CD14-positive monocyte (primary cell): ENCODE measurements at regions not wholly inside any gene's neighbourhood (a gene's known extent, or its start where the extent isn't known, plus 50 kb on each side); places are given as distances from the start of the nearest gene placed in this dataset.

Experiments used
- DNase-seq, 3 donors: peaks; one replicate each; pipeline ENCODE4 v3.0.0-alpha.2; 2011 to 2022
- H2AFZ ChIP-seq: 2 replicates; pipeline ENCODE4 v1.6.0; 2012; ENCODE audit warnings: mild to moderate bottlenecking, low read depth, low read length, inconsistent platforms; ENCODE audit not compliant: insufficient read depth, poor library complexity, severe bottlenecking
- H3K27ac ChIP-seq, 2 donors: 1 replicate in 1 of 2; 2 replicates in 1 of 2; pipeline ENCODE4 v1.5.1; 2012 to 2013; ENCODE audit warnings: low read length in 2 of 2, control low read depth in 1 of 2, inconsistent platforms in 1 of 2, low read depth in 1 of 2, mild to moderate bottlenecking in 1 of 2
- H3K27me3 ChIP-seq, 2 donors: one replicate each; pipeline versions ENCODE4 v1.6.0 to v1.6.1; 2011 to 2013; ENCODE audit warnings: low read length in 2 of 2; ENCODE audit not compliant: control insufficient read depth in 2 of 2, insufficient read depth in 2 of 2
- H3K36me3 ChIP-seq, 2 donors: replicated peaks in 1 of 2; 1 replicate in 1 of 2; 2 replicates in 1 of 2; pipeline versions ENCODE4 v1.5.1 to v1.6.1; 2012 to 2013; ENCODE audit warnings: low read length in 2 of 2, control low read depth in 1 of 2, inconsistent platforms in 1 of 2, mild to moderate bottlenecking in 1 of 2; ENCODE audit not compliant: insufficient read depth in 2 of 2, control insufficient read depth in 1 of 2
- H3K4me1 ChIP-seq, 2 donors: 1 replicate in 1 of 2; 2 replicates in 1 of 2; pipeline versions ENCODE4 v1.5.1 to v1.6.1; 2012 to 2013; ENCODE audit warnings: low read length in 2 of 2, control low read depth in 1 of 2, inconsistent platforms in 1 of 2, mild to moderate bottlenecking in 1 of 2, moderate library complexity in 1 of 2; ENCODE audit not compliant: insufficient read depth in 2 of 2, control insufficient read depth in 1 of 2
- H3K4me2 ChIP-seq: replicated peaks from 2 replicates; pipeline ENCODE3; 2012; ENCODE audit warnings: low read length, moderate library complexity, mild to moderate bottlenecking; ENCODE audit not compliant: poor library complexity, severe bottlenecking; ENCODE audit errors: extremely low read depth
- H3K4me3 ChIP-seq, 3 experiments: fragments of 200-600 bp in 1 of 3; sonication (generic) in 1 of 3; replicated peaks in 1 of 3; 1 replicate in 2 of 3; 2 replicates in 1 of 3; pipeline ENCODE4 v1.5.1; 2011 to 2013; ENCODE audit warnings: low read length in 3 of 3, mild to moderate bottlenecking in 3 of 3, control low read depth in 2 of 3, low read depth in 2 of 3, inconsistent platforms in 1 of 3, moderate library complexity in 1 of 3
- H3K79me2 ChIP-seq: 2 replicates; pipeline ENCODE4 v1.6.0; 2012; ENCODE audit warnings: mild to moderate bottlenecking, control low read depth, inconsistent platforms, low read length, moderate library complexity; ENCODE audit not compliant: insufficient read depth
- H3K9ac ChIP-seq: 2 replicates; pipeline ENCODE4 v1.6.0; 2017; ENCODE audit warnings: low read length, mild to moderate bottlenecking; ENCODE audit not compliant: insufficient read depth, poor library complexity, severe bottlenecking
- H3K9me3 ChIP-seq, 2 donors: replicated peaks in 1 of 2; 1 replicate in 1 of 2; 2 replicates in 1 of 2; pipeline versions ENCODE4 v1.5.1 to v1.6.1; 2012 to 2013; ENCODE audit warnings: low read length in 2 of 2, control low read depth in 1 of 2; ENCODE audit not compliant: control insufficient read depth in 1 of 2, insufficient read depth in 1 of 2
- H4K20me1 ChIP-seq: 2 replicates; pipeline ENCODE4 v1.6.0; 2012; ENCODE audit warnings: mild to moderate bottlenecking, low read length, control low read depth, moderate library complexity; ENCODE audit not compliant: insufficient read depth
- H3K27ac Mint-ChIP-seq, 7 donors: one replicate each; pipeline ENCODE4 v1.8.0; 2020; ENCODE audit warnings: mild to moderate bottlenecking in 7 of 7, mixed read lengths in 7 of 7, moderate library complexity in 6 of 7, inconsistent platforms in 2 of 7
- H3K27me3 Mint-ChIP-seq, 3 donors: one replicate each; pipeline ENCODE4 v1.8.0; 2021 to 2022; ENCODE audit warnings: low read depth in 3 of 3, mild to moderate bottlenecking in 3 of 3, mixed read lengths in 3 of 3, moderate library complexity in 3 of 3, inconsistent platforms in 1 of 3
- H3K36me3 Mint-ChIP-seq, 2 donors: one replicate each; pipeline ENCODE4 v1.8.0; 2020; ENCODE audit warnings: mixed read lengths in 2 of 2, inconsistent platforms in 1 of 2, mild to moderate bottlenecking in 1 of 2
- H3K4me1 Mint-ChIP-seq: one replicate; pipeline ENCODE4 v1.8.0; 2020; ENCODE audit warnings: mild to moderate bottlenecking, mixed read lengths
- H3K4me3 Mint-ChIP-seq, 2 donors: one replicate each; pipeline ENCODE4 v1.8.0; 2020; ENCODE audit warnings: mild to moderate bottlenecking in 2 of 2, mixed read lengths in 2 of 2, moderate library complexity in 1 of 2
- H3K9me3 Mint-ChIP-seq, 7 donors: one replicate each; pipeline ENCODE4 v1.8.0; 2020 to 2022; ENCODE audit warnings: mixed read lengths in 7 of 7, mild to moderate bottlenecking in 6 of 7, moderate library complexity in 6 of 7, inconsistent platforms in 2 of 7
- WGBS: methylation state at CpG from one replicate; pipeline ENCODE4 v1.1.5; 2013; ENCODE audit warnings: missing lambda C conversion rate; ENCODE audit not compliant: insufficient coverage; 5-methylcytosine and 5-hydroxymethylcytosine counted together
- intact Hi-C, 2 donors: fragments of 100-400 bp; cut with micrococcal nuclease; formaldehyde crosslinking; loops; one replicate each; pipeline versions ENCODE4 v1.15.0 to v1.15.1; 2023
- TF ChIP-seq, protein P1 (sequence below): fragments of 200-600 bp; IDR thresholded peaks from one replicate; pipeline ENCODE4 v1.8.0; 2022; ENCODE audit warnings: antibody characterized with exemption, mild to moderate bottlenecking

DNA sequence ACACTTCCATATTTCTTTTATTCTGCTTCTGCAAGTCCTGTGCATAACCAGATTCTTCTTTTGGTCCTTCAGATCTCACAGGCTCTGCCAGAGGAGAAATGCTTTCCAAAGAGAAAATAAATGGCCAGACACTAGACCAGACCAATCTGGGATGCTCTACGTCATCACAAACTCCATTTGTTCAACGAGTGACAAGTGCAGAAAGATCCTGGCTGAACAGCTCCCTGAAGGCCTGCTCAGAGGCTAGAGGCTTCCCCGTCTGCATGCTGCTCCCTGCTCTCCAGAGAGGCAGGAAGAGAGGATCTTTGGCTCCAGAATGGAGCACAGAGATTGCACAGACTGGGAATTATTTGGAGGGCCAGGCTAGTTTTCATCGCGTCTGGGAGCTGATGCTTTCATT is 232.7 kb downstream of the MAF start:
- H3K27ac Mint-ChIP-seq, result no peak overlapping the region
- peaks cover 4 to 5% of the 10 kb centered on the region in 2 donors for H3K4me1 ChIP-seq
- WGBS, result 97% methylated on average over 3 of the region's 5 CpGs

DNA sequence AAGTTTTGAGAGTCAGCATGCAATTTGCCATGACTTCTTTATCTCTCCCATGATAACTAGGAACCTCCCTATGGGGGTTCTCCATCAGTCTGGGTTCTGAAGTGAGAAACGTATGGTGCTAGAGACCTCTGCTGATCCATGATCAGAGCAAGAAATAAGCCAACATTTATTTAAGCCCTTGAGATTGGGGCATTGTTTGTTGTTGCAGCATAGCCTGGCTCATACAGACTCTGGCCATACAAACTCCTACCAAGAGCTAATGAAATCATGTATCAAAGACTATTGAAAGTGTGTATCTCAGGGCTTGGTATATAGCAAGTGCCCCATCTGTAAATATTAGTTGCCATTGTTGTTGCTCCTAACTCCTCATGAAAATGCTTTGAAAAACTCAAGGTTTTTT is 233.9 kb downstream of the MAF start:
- TF ChIP-seq, protein P1, sequence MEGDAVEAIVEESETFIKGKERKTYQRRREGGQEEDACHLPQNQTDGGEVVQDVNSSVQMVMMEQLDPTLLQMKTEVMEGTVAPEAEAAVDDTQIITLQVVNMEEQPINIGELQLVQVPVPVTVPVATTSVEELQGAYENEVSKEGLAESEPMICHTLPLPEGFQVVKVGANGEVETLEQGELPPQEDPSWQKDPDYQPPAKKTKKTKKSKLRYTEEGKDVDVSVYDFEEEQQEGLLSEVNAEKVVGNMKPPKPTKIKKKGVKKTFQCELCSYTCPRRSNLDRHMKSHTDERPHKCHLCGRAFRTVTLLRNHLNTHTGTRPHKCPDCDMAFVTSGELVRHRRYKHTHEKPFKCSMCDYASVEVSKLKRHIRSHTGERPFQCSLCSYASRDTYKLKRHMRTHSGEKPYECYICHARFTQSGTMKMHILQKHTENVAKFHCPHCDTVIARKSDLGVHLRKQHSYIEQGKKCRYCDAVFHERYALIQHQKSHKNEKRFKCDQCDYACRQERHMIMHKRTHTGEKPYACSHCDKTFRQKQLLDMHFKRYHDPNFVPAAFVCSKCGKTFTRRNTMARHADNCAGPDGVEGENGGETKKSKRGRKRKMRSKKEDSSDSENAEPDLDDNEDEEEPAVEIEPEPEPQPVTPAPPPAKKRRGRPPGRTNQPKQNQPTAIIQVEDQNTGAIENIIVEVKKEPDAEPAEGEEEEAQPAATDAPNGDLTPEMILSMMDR, result no peak
- no peaks in the 10 kb centered on the region for H3K36me3 Mint-ChIP-seq
- H2AFZ ChIP-seq, result no peak overlapping the region
- no CpG with 5 or more reads among the region's 1 CpG for WGBS
- no peak overlapping the region for H3K4me2 ChIP-seq
- no peaks in the 10 kb centered on the region for H3K4me1 ChIP-seq
- H3K79me2 ChIP-seq, result no peaks in the 10 kb centered on the region
- no peaks in the 10 kb centered on the region for H3K36me3 ChIP-seq
- H3K9ac ChIP-seq, result no peak overlapping the region
- no peak overlapping the region for H3K4me3 ChIP-seq
- H3K4me3 Mint-ChIP-seq, result no peak overlapping the region
- H3K27me3 Mint-ChIP-seq, result peaks cover 0 to 6% (median 5%) of the 10 kb centered on the region in 3 donors
- peaks cover 0 to 6% of the 10 kb centered on the region in 2 donors for H3K9me3 ChIP-seq
- H3K9me3 Mint-ChIP-seq, result peaks cover 0 to 17% (median 6%) of the 10 kb centered on the region in 7 donors
- no peaks in the 10 kb centered on the region for H3K4me1 Mint-ChIP-seq
- no peak overlapping the region for H3K27ac Mint-ChIP-seq
- no peak for DNase-seq
- intact Hi-C loops, result no loop called here
- H3K27me3 ChIP-seq, result peaks cover 0 to 7% of the 10 kb centered on the region in 2 donors
- H4K20me1 ChIP-seq, result no peaks in the 10 kb centered on the region
- H3K27ac ChIP-seq, result no peak overlapping the region

More for the DNA sequence above, 232.7 kb downstream of the MAF start:
- H3K9me3 Mint-ChIP-seq, result peaks cover 0 to 17% (median 6%) of the 10 kb centered on the region in 7 donors
- Histone ChIP-seq H3K9me3 (peaks cover 0 to 6% of the 10 kb centered on the region in 2 donors), H3K4me3 (no peak overlapping the region), H3K36me3 (no peaks in the 10 kb centered on the region), H3K27me3 (peaks cover 0 to 4% of the 10 kb centered on the region in 2 donors), H2AFZ (no peak overlapping the region), H4K20me1 (no peaks in the 10 kb centered on the region), H3K9ac (no peak overlapping the region), H3K79me2 (no peaks in the 10 kb centered on the region), H3K27ac (no peak overlapping the region), H3K4me2 (no peak overlapping the region)
- intact Hi-C loops, result no loop called here
- DNase-seq, result no peak
- no peak overlapping the region for H3K4me3 Mint-ChIP-seq
- TF ChIP-seq, protein P1, result no peak
- peaks cover 4% of the 10 kb centered on the region for H3K4me1 Mint-ChIP-seq
- peaks cover 2 to 6% (median 5%) of the 10 kb centered on the region in 3 donors for H3K27me3 Mint-ChIP-seq
- H3K36me3 Mint-ChIP-seq, result no peaks in the 10 kb centered on the region
